Kidney (tissue), 13 donors: ENCODE measurements at regions not wholly inside any gene's neighbourhood (a gene's known extent, or its start where the extent isn't known, plus 50 kb on each side); places are given as distances from the start of the nearest gene placed in this dataset.
"Not testable (repeated sequence)": the region's sequence is repeated elsewhere in the genome, so short reads cannot be mapped to it uniquely, and the experiment has no call there.

ENCODE experiments used
- DNase-seq, 5 donors: peaks; one replicate each; pipeline ENCODE4 v3.0.0-alpha.2; 2013 to 2020
- FAIRE-seq: peaks from 2 replicates; lab custom pipeline; 2012; peaks lifted over from hg19 to GRCh38; lab: Jason Lieb, UNC
- H3K27ac ChIP-seq, 2 donors: one replicate each; pipeline ENCODE4 v1.7.0; 2013; ENCODE audit warnings: low read depth in 2 of 2, low read length in 2 of 2, inconsistent platforms in 1 of 2
- H3K27me3 ChIP-seq: one replicate; pipeline ENCODE4 v1.7.1; 2013; ENCODE audit warnings: low read length, inconsistent platforms; ENCODE audit not compliant: control insufficient read depth, insufficient read depth
- H3K36me3 ChIP-seq, 3 donors: one replicate each; pipeline versions ENCODE4 v1.7.0 to v1.7.1; 2013; ENCODE audit warnings: low read length in 3 of 3, control low read depth in 1 of 3, inconsistent platforms in 1 of 3; ENCODE audit not compliant: insufficient read depth in 3 of 3, control insufficient read depth in 2 of 3
- H3K4me1 ChIP-seq, 3 donors: one replicate each; pipeline versions ENCODE4 v1.7.0 to v1.7.1; 2013; ENCODE audit warnings: low read length in 3 of 3, inconsistent platforms in 1 of 3, low read depth in 1 of 3; ENCODE audit not compliant: control insufficient read depth in 2 of 3, insufficient read depth in 2 of 3
- H3K4me3 ChIP-seq, 3 donors: one replicate each; pipeline versions ENCODE4 v1.7.0 to v1.8.1; 2013; ENCODE audit warnings: low read length in 3 of 3, control low read depth in 1 of 3, inconsistent platforms in 1 of 3
- H3K9ac ChIP-seq, 3 donors: one replicate each; pipeline versions ENCODE4 v1.7.0 to v1.7.1; 2013; ENCODE audit warnings: low read length in 3 of 3, control low read depth in 1 of 3, inconsistent platforms in 1 of 3
- H3K9me3 ChIP-seq, 3 donors: one replicate each; pipeline versions ENCODE4 v1.7.0 to v1.7.1; 2013; ENCODE audit warnings: low read length in 3 of 3, control low read depth in 1 of 3, inconsistent platforms in 1 of 3; ENCODE audit not compliant: control insufficient read depth in 2 of 3, insufficient read depth in 1 of 3
- CTCF ChIP-seq: IDR thresholded peaks from 3 replicates; pipeline ENCODE4 v1.5.1; 2012; ENCODE audit warnings: mild to moderate bottlenecking, moderate library complexity, borderline replicate concordance; ENCODE audit not compliant: insufficient read depth; ENCODE audit errors: extremely low read depth
- intact Hi-C: fragments of 100-400 bp; cut with DNase I; formaldehyde crosslinking; loops from one replicate; pipeline ENCODE4 v1.11.1; 2022
- donor health status: control.
- donor health status: control.
- donor health status: control.
- donor health status: control.
- donor health status: control.
- donor health status: DM: yes; HTN: yes; CAD: no.
- donor health status: Normal renal cell carcinoma (clear cell type).

GRCh38 chr21:24423546-24423945 is 1183.7 kb downstream of the MRPL39 start:
- intact Hi-C loops, result no loop called here
- no peak overlapping the region for H3K4me3 ChIP-seq
- no peak for FAIRE-seq
- H3K27me3 ChIP-seq, result no peaks in the 10 kb centered on the region
- H3K27ac ChIP-seq, result no peak overlapping the region
- H3K4me1 ChIP-seq, result no peaks in the 10 kb centered on the region
- no peak overlapping the region for H3K9ac ChIP-seq
- no peaks in the 10 kb centered on the region for H3K36me3 ChIP-seq
- no peak for DNase-seq
- H3K9me3 ChIP-seq, result peaks cover 0 to 7% (median 4%) of the 10 kb centered on the region in 3 donors
- TF ChIP-seq CTCF, result no peak

GRCh38 chr21:24420689-24421088 is 1186.6 kb downstream of the MRPL39 start:
- H3K4me1 ChIP-seq, result no peaks in the 10 kb centered on the region
- peaks cover 0 to 9% (median 4%) of the 10 kb centered on the region in 3 donors for H3K9me3 ChIP-seq
- H3K36me3 ChIP-seq, result no peaks in the 10 kb centered on the region
- intact Hi-C loops, result no loop called here
- no peaks in the 10 kb centered on the region for H3K27me3 ChIP-seq
- DNase-seq, result no peak
- no peak for FAIRE-seq
- no peak for TF ChIP-seq CTCF
- H3K4me3 ChIP-seq, result no peak overlapping the region
- H3K9ac ChIP-seq, result no peak overlapping the region
- H3K27ac ChIP-seq, result no peak overlapping the region

- FAIRE-seq, H3K27ac ChIP-seq, H3K27me3 ChIP-seq, intact Hi-C loops, H3K9ac ChIP-seq, H3K9me3 ChIP-seq, DNase-seq, H3K4me3 ChIP-seq, H3K4me1 ChIP-seq, H3K36me3 ChIP-seq: not testable (repeated sequence)
These were observed 1187.6 kb downstream of the MRPL39 start for GRCh38 chr21:24419641-24420040.

DNA sequence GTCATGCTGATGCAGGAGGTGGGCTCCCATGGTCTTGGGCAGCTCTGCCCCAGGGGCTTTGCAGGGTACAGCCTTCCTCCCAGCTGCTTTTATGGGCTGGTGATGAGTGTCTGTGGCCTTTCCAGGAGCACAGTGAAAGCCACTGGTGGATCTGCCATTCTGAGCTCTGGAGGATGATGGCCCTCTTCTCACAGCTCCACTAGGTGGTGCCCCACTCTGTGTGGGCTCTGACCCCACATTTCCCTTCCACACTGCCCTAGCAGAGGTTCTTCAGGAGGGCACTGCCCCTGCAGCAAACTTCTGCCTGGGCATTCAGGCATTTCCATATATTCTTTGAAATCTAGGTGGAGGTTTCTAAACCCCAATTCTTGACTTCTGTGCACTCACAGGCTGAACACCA is 1188.6 kb downstream of the MRPL39 start:
- Histone ChIP-seq H3K4me3 (no peak overlapping the region), H3K9ac (no peak overlapping the region), H3K36me3 (no peaks in the 10 kb centered on the region), H3K4me1 (no peaks in the 10 kb centered on the region), H3K27ac (no peak overlapping the region), H3K27me3 (no peaks in the 10 kb centered on the region), H3K9me3 (peaks cover 0 to 9% (median 4%) of the 10 kb centered on the region in 3 donors)
- TF ChIP-seq CTCF, result no peak
- intact Hi-C loops, result no loop called here
- DNase-seq (no peak), FAIRE-seq (no peak)
